Lower leg skin (tissue), 4 donors: ENCODE measurements at regions not wholly inside any gene's neighbourhood (a gene's known extent, or its start where the extent isn't known, plus 50 kb on each side); places are given as distances from the start of the nearest gene placed in this dataset.

Experiments used
- DNase-seq, 2 donors: peaks; one replicate each; pipeline ENCODE4 v3.0.0-alpha.2; 2019; ENCODE audit warnings: low spot score in 2 of 2
- H3K4me3 ChIP-seq: fragments of 200-600 bp; sonication (generic); 2 replicates; pipeline ENCODE4 v1.5.1; 2017; ENCODE audit warnings: mild to moderate bottlenecking, low read depth; ENCODE audit not compliant: poor library complexity, severe bottlenecking
- POLR2A ChIP-seq, 2 donors: fragments of 450-650 bp; IDR thresholded peaks; one replicate each; pipeline ENCODE4 v1.6.1; 2016 to 2017; ENCODE audit warnings: antibody characterized with exemption in 2 of 2, mild to moderate bottlenecking in 1 of 2, moderate library complexity in 1 of 2
- WGBS, 2 donors: methylation state at CpG; one replicate each; pipeline ENCODE4 v1.1.5; 2018; 5-methylcytosine and 5-hydroxymethylcytosine counted together
- intact Hi-C: fragments of 100-400 bp; cut with DNase I; formaldehyde crosslinking; loops from one replicate; pipeline ENCODE4 v1.15.0; 2023; ENCODE audit warnings: low total_unique reads
- TF ChIP-seq, protein P1 (sequence below), 3 donors: fragments of 450-650 bp; IDR thresholded peaks; one replicate each; pipeline ENCODE4 v1.5.1; 2016; ENCODE audit warnings: antibody characterized with exemption in 3 of 3, mild to moderate bottlenecking in 3 of 3, moderate library complexity in 2 of 3

- 86 to 89% methylated on average over 7 of the region's 7 CpGs for whole genome bisulfite sequencing, 2 donors
- no peak overlapping the region for H3K4me3 ChIP-seq
- no peak for TF ChIP-seq POLR2A (IDR thresholded peaks at IDR 0.05)
- TF ChIP-seq, protein P1, sequence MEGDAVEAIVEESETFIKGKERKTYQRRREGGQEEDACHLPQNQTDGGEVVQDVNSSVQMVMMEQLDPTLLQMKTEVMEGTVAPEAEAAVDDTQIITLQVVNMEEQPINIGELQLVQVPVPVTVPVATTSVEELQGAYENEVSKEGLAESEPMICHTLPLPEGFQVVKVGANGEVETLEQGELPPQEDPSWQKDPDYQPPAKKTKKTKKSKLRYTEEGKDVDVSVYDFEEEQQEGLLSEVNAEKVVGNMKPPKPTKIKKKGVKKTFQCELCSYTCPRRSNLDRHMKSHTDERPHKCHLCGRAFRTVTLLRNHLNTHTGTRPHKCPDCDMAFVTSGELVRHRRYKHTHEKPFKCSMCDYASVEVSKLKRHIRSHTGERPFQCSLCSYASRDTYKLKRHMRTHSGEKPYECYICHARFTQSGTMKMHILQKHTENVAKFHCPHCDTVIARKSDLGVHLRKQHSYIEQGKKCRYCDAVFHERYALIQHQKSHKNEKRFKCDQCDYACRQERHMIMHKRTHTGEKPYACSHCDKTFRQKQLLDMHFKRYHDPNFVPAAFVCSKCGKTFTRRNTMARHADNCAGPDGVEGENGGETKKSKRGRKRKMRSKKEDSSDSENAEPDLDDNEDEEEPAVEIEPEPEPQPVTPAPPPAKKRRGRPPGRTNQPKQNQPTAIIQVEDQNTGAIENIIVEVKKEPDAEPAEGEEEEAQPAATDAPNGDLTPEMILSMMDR (IDR thresholded peaks at IDR 0.05): no peak
- intact Hi-C loops: no loop called here
- no peak for DNase-seq
Measured at GRCh38 chr2:23199115-23199918, 185.7 kb upstream of the KLHL29 start.

GRCh38 chr2:23200068-23200786 lies 184.8 kb upstream of the KLHL29 start:
- no peak for DNase-seq
- intact Hi-C loops: no loop called here
- no peak overlapping the region for H3K4me3 ChIP-seq
- no peak for TF ChIP-seq POLR2A (IDR thresholded peaks at IDR 0.05)
- TF ChIP-seq, protein P1 (IDR thresholded peaks at IDR 0.05): no peak
- WGBS, 2 donors: 95% methylated on average over 2 of the region's 2 CpGs

DNA sequence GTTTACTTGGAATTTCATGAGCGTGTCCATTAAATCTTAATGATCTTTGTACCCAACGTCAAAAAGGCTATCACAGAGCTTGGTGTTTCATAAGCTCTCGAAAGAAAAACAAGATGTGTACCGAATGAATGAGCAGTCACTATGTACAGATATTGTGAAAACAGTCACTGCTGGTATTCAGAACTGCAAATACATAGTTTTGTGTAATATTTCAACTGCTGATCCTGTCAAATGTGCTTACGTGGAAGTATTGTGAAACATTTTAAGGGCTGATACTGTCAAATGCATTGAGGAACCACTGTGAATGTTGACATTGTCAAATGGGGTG lies 184.2 kb upstream of the KLHL29 start:
- WGBS, 2 donors: 81 to 84% methylated on average over 5 of the region's 5 CpGs
- no peak overlapping the region for H3K4me3 ChIP-seq
- DNase-seq: no peak
- TF ChIP-seq, protein P1 (IDR thresholded peaks at IDR 0.05): no peak
- TF ChIP-seq POLR2A (IDR thresholded peaks at IDR 0.05): no peak
- intact Hi-C loops: no loop called here

- TF ChIP-seq POLR2A (IDR thresholded peaks at IDR 0.05): no peak
- TF ChIP-seq, protein P1 (IDR thresholded peaks at IDR 0.05): no peak
- intact Hi-C loops: no loop called here
- no peak overlapping the region for H3K4me3 ChIP-seq
- no peak for DNase-seq
Measured at GRCh38 chr2:23203383-23203782, 181.6 kb upstream of the KLHL29 start.

GRCh38 chr2:23204685-23205242 lies 180.2 kb upstream of the KLHL29 start:
- intact Hi-C loops: no loop called here
- TF ChIP-seq, protein P1 (IDR thresholded peaks at IDR 0.05): no peak
- no peak for TF ChIP-seq POLR2A (IDR thresholded peaks at IDR 0.05)
- no peak for DNase-seq
- WGBS, 2 donors: 24 to 40% methylated on average over 1 of the region's 1 CpG
- H3K4me3 ChIP-seq: no peak overlapping the region
